Heart left ventricle (tissue), 16 donors: ENCODE measurements at regions not wholly inside any gene's neighbourhood (a gene's known extent, or its start where the extent isn't known, plus 50 kb on each side); places are given as distances from the start of the nearest gene placed in this dataset.

Experiments used
- ATAC-seq, 4 donors: fragments of 200-7000 bp; cut with Tn5 transposase; one replicate each; pipeline ENCODE4 v1.9.1; 2020 to 2022; ENCODE audit warnings: moderate library complexity in 4 of 4, mild to moderate bottlenecking in 3 of 4, moderate number of reproducible peaks in 1 of 4
- DNase-seq, 5 donors: peaks; one replicate each; pipeline ENCODE4 v3.0.0-alpha.2; 2020
- H3K27ac ChIP-seq, 12 donors: fragments of 200-600 bp; sonication (generic) in 4 of 12; one replicate each; pipeline versions ENCODE4 v1.5.0 to v1.8.0; 2016 to 2022; ENCODE audit warnings: mild to moderate bottlenecking in 2 of 12
- H3K27me3 ChIP-seq, 9 donors: fragments of 200-600 bp; sonication (generic) in 2 of 9; one replicate each; pipeline versions ENCODE4 v1.5.1 to v1.8.0; 2016 to 2022; ENCODE audit warnings: mild to moderate bottlenecking in 3 of 9
- H3K36me3 ChIP-seq, 9 donors: fragments of 200-600 bp; sonication (generic) in 2 of 9; one replicate each; pipeline versions ENCODE4 v1.5.0 to v1.8.0; 2018 to 2022; ENCODE audit warnings: mild to moderate bottlenecking in 2 of 9
- H3K4me1 ChIP-seq, 12 donors: fragments of 200-600 bp; sonication (generic) in 4 of 12; one replicate each; pipeline versions ENCODE4 v1.5.0 to v1.8.0; 2016 to 2022; ENCODE audit warnings: mild to moderate bottlenecking in 3 of 12
- H3K4me3 ChIP-seq, 12 donors: fragments of 200-600 bp; sonication (generic) in 4 of 12; one replicate each; pipeline versions ENCODE4 v1.5.0 to v1.8.0; 2017 to 2022; ENCODE audit warnings: mild to moderate bottlenecking in 9 of 12, moderate library complexity in 4 of 12
- H3K9me3 ChIP-seq, 12 donors: fragments of 200-600 bp; sonication (generic) in 4 of 12; one replicate each; pipeline versions ENCODE4 v1.5.0 to v1.8.0; 2016 to 2022; ENCODE audit warnings: mild to moderate bottlenecking in 1 of 12
- CTCF ChIP-seq, 12 donors: fragments of 200-600 bp; sonication (generic) in 4 of 12; IDR thresholded peaks; one replicate each; pipeline versions ENCODE4 v1.5.0 to v1.8.0; 2018 to 2022; ENCODE audit warnings: antibody characterized with exemption in 12 of 12, mild to moderate bottlenecking in 5 of 12
- POLR2A ChIP-seq, 2 donors: fragments of 450-650 bp; IDR thresholded peaks; one replicate each; pipeline ENCODE4 v1.6.1; 2017; ENCODE audit warnings: antibody characterized with exemption in 2 of 2, mild to moderate bottlenecking in 2 of 2, moderate library complexity in 2 of 2
- WGBS, 4 donors: extraction: QIAGEN DNeasy Blood & Tissue Kit in 2 of 4; methylation state at CpG; one replicate each; pipeline versions ENCODE4 v1.1.5 to v1.1.7; 2013 to 2018; 5-methylcytosine and 5-hydroxymethylcytosine counted together
- intact Hi-C, 10 donors: fragments of 100-400 bp; cut with DNase I; formaldehyde crosslinking; loops; one replicate each; pipeline versions ENCODE4 v1.11.1 to v1.14.2; 2022
- donor health status: ischemic (EF 13 %, LVEDD 7.1; RV severe dilation, severe dysfunction).
- donor health status: healthy with polysubstance abuse.
- donor health status: DM: no; HTN: yes; CAD: no.
- donor health status: DM: no; HTN: no; CAD: no.
- donor health status: ischemic (EF 25% LVEDD 6.9; RV normal size, moderate dysfunction).
- donor health status: ischemic (EF 25% LVEDD 5.7; RV mildly dilated, moderate dysfunction).
- donor health status: healthy.
- donor health status: DM: yes; HTN: yes; CAD: no.
- donor health status: ischemic (EF 35%, LVEDD 5.7; RV mildly dilated, moderate dysfunction).
- donor health status: nonischemic (EF 11% LVEDD 7.7; RV severe dilation, severe dysfunction).
- donor health status: DM: yes; HTN: yes; CAD: no.
- donor health status: PGD.
- donor health status: ischemic (EF 29% LVEDD 5.4; RV normal size, mild dysfunction).
- donor health status: nonischemic (EF 23%, LVEDD 6.1; RV moderate dilation, normal function).

DNA sequence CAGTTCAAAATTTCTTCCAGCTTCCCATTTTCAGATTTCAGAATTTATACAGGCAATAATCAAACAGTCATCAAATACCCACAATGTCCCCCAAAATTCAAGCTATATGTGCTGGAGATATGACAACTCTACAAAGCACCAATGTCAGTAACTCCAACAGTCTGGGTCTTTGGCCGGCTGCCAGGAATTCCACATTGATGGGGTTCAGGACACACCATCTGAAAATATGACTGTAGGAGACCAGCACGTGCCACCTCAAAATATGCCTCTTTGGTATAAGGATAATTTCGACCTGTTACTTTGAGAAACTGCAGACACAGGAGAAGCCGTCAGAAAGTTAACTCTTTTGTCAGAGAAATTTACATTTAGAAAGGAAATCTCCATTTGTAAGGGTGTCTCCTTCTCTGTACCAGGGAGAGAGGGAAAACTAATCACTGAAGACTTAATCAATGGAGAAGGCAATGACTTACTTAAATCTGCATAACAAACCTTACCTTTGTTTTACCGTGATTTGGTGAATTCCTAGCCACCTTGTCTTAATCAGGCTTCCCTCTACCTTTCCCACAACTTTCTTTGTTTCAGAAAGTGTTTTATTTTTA lies 594.3 kb upstream of the CDH5 start:
- DNase-seq (no peak), ATAC-seq (no peak)
- TF ChIP-seq POLR2A (IDR thresholded peaks at IDR 0.05): no peak
- TF ChIP-seq CTCF (IDR thresholded peaks at IDR 0.05): no peak
- Histone ChIP-seq H3K9me3 (peaks cover 0 to 30% (median 8%) of the 10 kb centered on the region in 12 donors), H3K36me3 (no peaks in the 10 kb centered on the region), H3K4me1 (no peaks in the 10 kb centered on the region), H3K27me3 (no peaks in the 10 kb centered on the region), H3K27ac (no peak overlapping the region), H3K4me3 (no peak overlapping the region)
- intact Hi-C loops: no loop called here
- WGBS, 4 donors: 75 to 81% (median 76%) methylated on average over 5 of the region's 5 CpGs

DNA sequence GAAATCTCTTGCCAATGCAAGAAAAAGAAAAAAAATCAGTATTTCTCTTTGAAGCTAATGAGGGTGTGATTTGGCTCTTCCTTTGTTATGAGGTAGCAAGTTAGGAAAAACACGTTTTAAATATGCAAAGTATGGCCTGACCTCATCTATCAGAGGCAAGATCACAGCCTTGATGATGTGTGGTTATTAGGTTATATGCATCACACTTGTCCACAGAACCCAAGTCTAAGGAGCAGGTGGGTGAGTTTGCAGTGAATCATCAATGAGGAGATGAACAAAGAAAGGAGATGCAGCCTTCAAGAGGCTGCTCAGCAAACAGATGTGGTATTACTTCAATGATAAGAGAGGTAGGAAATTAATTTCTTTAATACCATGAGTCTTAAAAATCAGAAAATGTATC lies 594.8 kb upstream of the CDH5 start:
- DNase-seq (no peak), ATAC-seq (no peak)
- no peaks in the 10 kb centered on the region for H3K4me1 ChIP-seq
- TF ChIP-seq POLR2A (IDR thresholded peaks at IDR 0.05) (no peak), CTCF (IDR thresholded peaks at IDR 0.05) (no peak)
- H3K4me3 ChIP-seq: no peak overlapping the region
- H3K36me3 ChIP-seq: no peaks in the 10 kb centered on the region
- intact Hi-C loops: no loop called here
- H3K9me3 ChIP-seq: peaks cover 0 to 25% (median 3%) of the 10 kb centered on the region in 12 donors
- H3K27ac ChIP-seq: no peak overlapping the region
- no peaks in the 10 kb centered on the region for H3K27me3 ChIP-seq
- 16 to 32% (median 22%) methylated on average over 1 of the region's 1 CpG for WGBS, 4 donors

- ATAC-seq: no peak
- intact Hi-C loops: no loop called here
Observed at GRCh38 chr16:65770752-65771151, 595.7 kb upstream of the CDH5 start.

More at GRCh38 chr16:65770752-65771151, 595.7 kb upstream of the CDH5 start:
- Histone ChIP-seq H3K27ac (no peak overlapping the region), H3K4me1 (no peaks in the 10 kb centered on the region), H3K36me3 (no peaks in the 10 kb centered on the region), H3K9me3 (peaks cover 0 to 17% (median 0%) of the 10 kb centered on the region in 12 donors), H3K27me3 (no peaks in the 10 kb centered on the region), H3K4me3 (no peak overlapping the region)
- WGBS, 4 donors: 94 to 100% (median 98%) methylated on average over 1 of the region's 1 CpG
- TF ChIP-seq POLR2A (IDR thresholded peaks at IDR 0.05) (no peak), CTCF (IDR thresholded peaks at IDR 0.05) (no peak)
- no peak for DNase-seq
